ENCODE measurements at regions not wholly inside any gene's neighbourhood (a gene's known extent, or its start where the extent isn't known, plus 50 kb on each side); places are given as distances from the start of the nearest gene placed in this dataset.
A peak's percentile ranks its signal among the peaks of the same experiment; 100 is the strongest.

DNA sequence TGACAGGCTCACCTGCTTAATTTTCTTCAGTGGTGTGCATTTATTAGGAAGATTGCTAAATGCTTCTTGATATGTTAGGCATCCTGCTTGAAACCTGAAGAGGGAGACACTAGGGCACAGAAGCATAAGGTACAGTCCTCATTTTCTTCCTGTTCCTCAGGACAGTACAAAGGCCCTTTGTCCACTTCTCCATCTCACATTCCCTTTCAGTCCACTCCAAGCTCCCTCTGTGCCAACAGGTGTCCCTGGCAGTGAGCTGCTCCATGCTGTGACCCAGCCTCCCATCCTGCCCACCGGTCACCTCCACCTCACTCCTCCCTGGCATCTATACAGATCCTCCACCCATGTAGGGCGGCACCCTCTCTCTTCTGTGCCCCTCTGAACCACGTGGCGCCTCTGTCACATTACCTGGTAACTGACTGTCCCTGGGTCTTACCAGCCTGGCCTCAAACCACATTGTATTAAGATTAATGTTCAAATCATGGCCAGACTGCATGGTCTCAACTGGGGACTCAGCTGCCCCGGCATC lies 162.8 kb downstream of the VAPA start:
- Histone ChIP-seq H3K27ac (ENCODE audit: low read depth in 2 of 2, low read length in 2 of 2) (no peak overlapping the region), H3K9me3 (ENCODE audit: control insufficient read depth in 2 of 3, insufficient read depth in 1 of 3, low read length in 3 of 3) (no peaks in the 10 kb centered on the region), H3K4me1 (ENCODE audit: control insufficient read depth in 2 of 3, insufficient read depth in 2 of 3, low read depth in 1 of 3, low read length in 3 of 3) (peaks cover 0 to 7% (median 0%) of the 10 kb centered on the region in 3 donors), H3K9ac (ENCODE audit: low read length in 3 of 3) (no peak overlapping the region), H3K36me3 (ENCODE audit: control insufficient read depth in 2 of 3, insufficient read depth in 3 of 3, low read length in 3 of 3) (no peaks in the 10 kb centered on the region), H3K27me3 (ENCODE audit: control insufficient read depth, insufficient read depth, low read length) (no peaks in the 10 kb centered on the region), H3K4me3 (ENCODE audit: low read length in 3 of 3) (no peak overlapping the region)
- no peak for FAIRE-seq
- intact Hi-C loops (cut with DNase I): no loop called here
- TF ChIP-seq, protein P1, sequence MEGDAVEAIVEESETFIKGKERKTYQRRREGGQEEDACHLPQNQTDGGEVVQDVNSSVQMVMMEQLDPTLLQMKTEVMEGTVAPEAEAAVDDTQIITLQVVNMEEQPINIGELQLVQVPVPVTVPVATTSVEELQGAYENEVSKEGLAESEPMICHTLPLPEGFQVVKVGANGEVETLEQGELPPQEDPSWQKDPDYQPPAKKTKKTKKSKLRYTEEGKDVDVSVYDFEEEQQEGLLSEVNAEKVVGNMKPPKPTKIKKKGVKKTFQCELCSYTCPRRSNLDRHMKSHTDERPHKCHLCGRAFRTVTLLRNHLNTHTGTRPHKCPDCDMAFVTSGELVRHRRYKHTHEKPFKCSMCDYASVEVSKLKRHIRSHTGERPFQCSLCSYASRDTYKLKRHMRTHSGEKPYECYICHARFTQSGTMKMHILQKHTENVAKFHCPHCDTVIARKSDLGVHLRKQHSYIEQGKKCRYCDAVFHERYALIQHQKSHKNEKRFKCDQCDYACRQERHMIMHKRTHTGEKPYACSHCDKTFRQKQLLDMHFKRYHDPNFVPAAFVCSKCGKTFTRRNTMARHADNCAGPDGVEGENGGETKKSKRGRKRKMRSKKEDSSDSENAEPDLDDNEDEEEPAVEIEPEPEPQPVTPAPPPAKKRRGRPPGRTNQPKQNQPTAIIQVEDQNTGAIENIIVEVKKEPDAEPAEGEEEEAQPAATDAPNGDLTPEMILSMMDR (IDR thresholded peaks at IDR 0.05; ENCODE audit: borderline replicate concordance, extremely low read depth, insufficient read depth): no peak
- DNase-seq: no peak

DNA sequence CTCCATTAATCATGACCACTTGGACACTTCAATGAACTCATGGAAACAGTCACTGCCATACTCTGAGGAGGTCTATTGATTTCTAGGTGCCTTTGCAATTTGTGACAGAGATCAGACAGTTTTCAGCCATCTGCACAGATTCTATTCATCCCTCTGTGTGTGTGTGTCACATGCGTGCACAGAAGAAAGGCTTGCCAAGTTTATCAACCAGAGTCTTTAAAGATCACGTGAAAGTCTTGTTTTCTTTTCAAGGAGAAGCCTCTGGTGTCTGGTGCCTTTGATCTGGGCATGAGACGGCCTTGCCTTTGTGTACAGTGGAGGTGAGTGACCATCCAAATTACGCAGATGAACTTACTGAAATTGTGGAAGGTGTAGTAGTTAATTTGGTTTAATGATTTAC lies 164.2 kb downstream of the VAPA start:
- Histone ChIP-seq H3K27ac (ENCODE audit: low read depth in 2 of 2, low read length in 2 of 2) (no peak overlapping the region), H3K36me3 (ENCODE audit: control insufficient read depth in 2 of 3, insufficient read depth in 3 of 3, low read length in 3 of 3) (no peaks in the 10 kb centered on the region), H3K27me3 (ENCODE audit: control insufficient read depth, insufficient read depth, low read length) (no peaks in the 10 kb centered on the region), H3K4me3 (ENCODE audit: low read length in 3 of 3) (no peak overlapping the region), H3K4me1 (ENCODE audit: control insufficient read depth in 2 of 3, insufficient read depth in 2 of 3, low read depth in 1 of 3, low read length in 3 of 3) (peaks cover 0 to 7% (median 0%) of the 10 kb centered on the region in 3 donors), H3K9ac (ENCODE audit: low read length in 3 of 3) (no peak overlapping the region), H3K9me3 (ENCODE audit: control insufficient read depth in 2 of 3, insufficient read depth in 1 of 3, low read length in 3 of 3) (peaks cover 0 to 8% (median 0%) of the 10 kb centered on the region in 3 donors)
- intact Hi-C loops (cut with DNase I): no loop called here
- FAIRE-seq (no peak), DNase-seq (peak in 1 of 5 donors; percentile 36)
- TF ChIP-seq, protein P1 (IDR thresholded peaks at IDR 0.05; ENCODE audit: borderline replicate concordance, extremely low read depth, insufficient read depth): no peak

DNA sequence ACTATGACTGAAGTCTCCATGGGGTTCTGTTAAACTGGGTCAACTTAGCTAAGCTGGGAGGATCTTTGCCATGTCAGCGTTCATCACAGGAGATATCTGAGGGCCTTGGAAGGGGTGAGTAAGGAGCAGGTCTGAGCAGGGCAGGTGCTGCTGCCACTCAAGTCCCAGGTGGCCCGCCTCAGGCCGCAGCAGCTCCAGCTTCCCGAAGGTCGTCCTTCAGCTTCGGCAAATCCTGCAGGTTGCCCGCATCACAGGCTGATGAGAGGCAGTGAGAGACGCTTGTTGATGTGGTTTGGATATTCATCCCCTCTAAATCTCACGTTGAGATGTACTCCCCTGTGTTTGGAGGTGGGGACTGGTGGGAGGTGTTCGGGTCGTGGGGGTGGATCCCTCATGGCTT lies 166.6 kb downstream of the VAPA start:
- intact Hi-C loops (cut with DNase I): no loop called here
- Histone ChIP-seq H3K4me3 (ENCODE audit: low read length in 3 of 3) (no peak overlapping the region), H3K4me1 (ENCODE audit: control insufficient read depth in 2 of 3, insufficient read depth in 2 of 3, low read depth in 1 of 3, low read length in 3 of 3) (peaks cover 0 to 7% (median 0%) of the 10 kb centered on the region in 3 donors), H3K9me3 (ENCODE audit: control insufficient read depth in 2 of 3, insufficient read depth in 1 of 3, low read length in 3 of 3) (peaks cover 0 to 13% (median 0%) of the 10 kb centered on the region in 3 donors), H3K27ac (ENCODE audit: low read depth in 2 of 2, low read length in 2 of 2) (no peak overlapping the region), H3K27me3 (ENCODE audit: control insufficient read depth, insufficient read depth, low read length) (no peaks in the 10 kb centered on the region), H3K9ac (ENCODE audit: low read length in 3 of 3) (no peak overlapping the region), H3K36me3 (ENCODE audit: control insufficient read depth in 2 of 3, insufficient read depth in 3 of 3, low read length in 3 of 3) (no peaks in the 10 kb centered on the region)
- TF ChIP-seq, protein P1 (IDR thresholded peaks at IDR 0.05; ENCODE audit: borderline replicate concordance, extremely low read depth, insufficient read depth): no peak
- FAIRE-seq (no peak), DNase-seq (no peak)

DNA sequence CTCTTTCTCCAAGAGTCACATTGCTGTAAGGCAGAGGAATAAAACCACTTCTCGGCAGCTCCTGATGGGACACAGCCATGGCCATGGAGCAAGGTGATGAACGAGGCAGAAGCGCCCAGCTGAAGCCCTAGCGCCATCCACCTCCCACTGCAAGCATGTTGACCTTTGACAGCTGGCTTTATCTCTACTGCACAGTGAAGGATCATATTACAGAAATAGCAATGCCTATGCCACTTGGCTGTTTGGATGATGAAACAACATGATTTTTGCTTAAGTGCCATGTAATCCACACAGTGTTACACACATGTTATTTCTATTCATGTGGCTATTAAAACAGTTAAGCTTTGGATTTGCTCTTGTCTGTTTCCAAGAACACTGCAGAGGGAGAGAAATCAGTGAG lies 167.7 kb downstream of the VAPA start:
- Histone ChIP-seq H3K4me1 (ENCODE audit: control insufficient read depth in 2 of 3, insufficient read depth in 2 of 3, low read depth in 1 of 3, low read length in 3 of 3) (peaks cover 0 to 7% (median 0%) of the 10 kb centered on the region in 3 donors), H3K36me3 (ENCODE audit: control insufficient read depth in 2 of 3, insufficient read depth in 3 of 3, low read length in 3 of 3) (no peaks in the 10 kb centered on the region), H3K9me3 (ENCODE audit: control insufficient read depth in 2 of 3, insufficient read depth in 1 of 3, low read length in 3 of 3) (peaks cover 0 to 13% (median 0%) of the 10 kb centered on the region in 3 donors), H3K27ac (ENCODE audit: low read depth in 2 of 2, low read length in 2 of 2) (no peak overlapping the region), H3K4me3 (ENCODE audit: low read length in 3 of 3) (no peak overlapping the region), H3K9ac (ENCODE audit: low read length in 3 of 3) (no peak overlapping the region), H3K27me3 (ENCODE audit: control insufficient read depth, insufficient read depth, low read length) (no peaks in the 10 kb centered on the region)
- DNase-seq (peak in 3 of 5 donors; percentile 45 to 67 (median 65)), FAIRE-seq (no peak)
- TF ChIP-seq, protein P1 (IDR thresholded peaks at IDR 0.05; ENCODE audit: borderline replicate concordance, extremely low read depth, insufficient read depth): no peak
- intact Hi-C loops (cut with DNase I): no loop called here

All from kidney (tissue), 13 donors.